NCI-H1694 (cell line): ENCODE measurements at regions not wholly inside any gene's neighbourhood (a gene's known extent, or its start where the extent isn't known, plus 50 kb on each side); places are given as distances from the start of the nearest gene placed in this dataset.
"Not testable (repeated sequence)": the region's sequence is repeated elsewhere in the genome, so short reads cannot be mapped to it uniquely, and the experiment has no call there.

ENCODE experiments used
- DNase-seq: peaks from one replicate; lab custom pipeline; 2025; lab: John Stamatoyannopoulos, UW

- DNase-seq: no peak
Observed at GRCh38 chr6:1001655-1002349, 308.9 kb upstream of the EXOC2 start.

GRCh38 chr6:999552-999951 lies 306.6 kb upstream of the EXOC2 start:
- DNase-seq: no peak

DNA sequence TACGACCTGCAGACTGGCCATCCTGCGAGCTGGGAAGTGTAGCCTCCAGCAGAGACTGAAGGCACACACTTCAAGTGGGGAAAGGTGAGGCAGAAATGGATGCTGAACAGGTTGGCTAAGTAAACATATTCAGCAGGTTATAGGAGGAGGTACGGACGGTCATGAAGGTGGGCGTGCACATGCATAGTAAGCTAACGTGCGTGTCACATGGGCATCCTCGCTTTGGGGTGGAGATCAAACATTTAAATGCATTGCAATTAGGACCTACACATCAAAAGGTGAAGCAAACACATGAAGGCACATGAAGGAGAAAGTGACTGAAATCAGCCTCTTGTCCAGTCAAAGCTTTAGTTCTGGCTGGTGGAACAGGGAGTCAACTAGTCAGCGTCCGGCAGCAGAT lies 305.6 kb upstream of the EXOC2 start:
- no peak for DNase-seq

GRCh38 chr6:996271-996852 lies 303.4 kb upstream of the EXOC2 start:
- no peak for DNase-seq

GRCh38 chr6:991192-991591 lies 298.3 kb upstream of the EXOC2 start:
- no peak for DNase-seq

DNA sequence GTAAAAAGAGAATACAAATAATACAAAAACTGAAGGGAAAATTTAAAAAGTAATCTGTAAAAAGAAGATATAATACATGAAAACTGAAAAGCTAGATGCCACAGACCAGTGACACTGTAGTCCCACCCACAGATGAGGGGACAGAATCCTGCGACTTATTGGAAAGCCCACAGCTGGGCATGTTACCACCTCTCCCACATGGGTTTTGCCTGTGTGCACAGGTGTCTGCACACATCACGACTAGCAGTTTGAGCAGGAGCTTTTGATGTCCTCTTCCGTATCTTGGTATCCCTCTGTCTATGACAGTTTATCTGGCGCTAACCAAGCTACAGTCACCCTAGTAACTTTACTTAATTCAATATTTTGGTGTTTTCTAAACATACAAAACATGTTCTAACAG lies 291.1 kb upstream of the EXOC2 start:
- no peak for DNase-seq

- no peak for DNase-seq
Observed at GRCh38 chr6:978937-979685, 286.2 kb upstream of the EXOC2 start.

DNA sequence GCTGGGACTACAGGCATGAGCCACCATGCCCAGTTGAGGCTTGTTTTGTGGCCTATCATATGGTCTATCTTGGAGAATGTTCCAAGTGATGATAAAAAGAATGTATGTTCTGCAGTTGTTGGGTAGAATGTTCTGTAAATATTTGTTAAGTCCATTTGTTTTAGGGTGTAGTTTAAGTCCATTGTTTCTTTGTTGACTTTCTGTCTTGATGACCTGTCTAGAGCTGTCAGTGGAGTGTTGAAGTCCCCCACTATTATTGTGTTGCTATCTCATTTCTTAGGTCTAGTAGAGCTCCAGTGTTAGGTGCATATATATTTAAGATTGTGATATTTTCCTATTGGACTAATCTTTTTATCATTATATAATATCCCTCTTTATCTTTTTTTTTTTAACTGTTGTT lies 284.3 kb upstream of the EXOC2 start:
- not testable (repeated sequence) for DNase-seq

DNA sequence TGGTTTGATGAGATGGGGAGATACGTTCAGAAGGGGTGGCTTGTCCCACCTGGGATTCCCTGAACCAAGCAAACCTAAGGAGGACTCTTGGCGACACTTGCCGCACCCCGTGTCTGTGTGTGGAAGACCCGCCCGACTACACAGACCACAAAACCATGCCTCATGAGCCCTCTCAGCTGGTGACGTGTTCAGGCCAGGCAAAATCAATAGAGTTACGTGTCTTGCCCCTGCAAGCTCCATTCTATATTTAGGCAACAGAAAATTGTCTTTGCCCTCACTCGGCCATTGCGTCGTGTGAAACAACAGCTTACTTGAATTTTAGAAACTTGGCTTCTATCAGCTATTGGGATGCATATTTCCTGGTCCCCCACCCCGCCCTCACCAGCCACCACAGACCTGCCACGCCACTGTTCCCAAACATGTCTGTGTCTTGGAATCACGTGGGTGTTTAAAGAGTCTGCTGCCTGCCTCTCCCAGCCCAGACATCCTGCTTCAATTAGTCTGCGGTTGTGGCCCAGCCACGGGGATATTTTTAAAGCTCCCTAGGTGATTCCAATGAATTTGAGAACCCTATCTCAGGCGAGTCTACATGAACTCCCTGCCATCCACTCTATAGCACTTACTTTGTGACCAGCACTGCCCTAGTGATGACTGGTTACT lies 279.2 kb upstream of the EXOC2 start:
- DNase-seq: no peak

DNA sequence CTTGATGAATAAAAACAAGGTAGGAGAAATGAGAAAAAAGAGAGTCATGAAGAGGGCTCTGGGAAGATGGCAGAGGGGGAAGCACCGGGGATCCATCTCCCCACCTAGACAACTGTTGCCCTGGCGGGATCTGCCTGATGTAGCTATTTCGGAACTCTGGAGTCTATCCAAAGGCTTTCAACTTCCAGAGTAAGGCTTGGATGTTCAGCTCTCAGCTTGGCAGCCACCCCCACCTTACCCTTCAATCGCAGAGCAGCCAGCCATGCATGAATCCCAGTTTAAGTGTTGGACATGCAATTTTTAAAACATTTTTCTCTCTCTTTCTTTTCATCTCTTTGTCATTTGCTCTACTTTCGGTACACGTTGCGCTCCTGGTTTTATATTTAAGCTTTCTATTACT lies 275.9 kb upstream of the EXOC2 start:
- DNase-seq: no peak

DNA sequence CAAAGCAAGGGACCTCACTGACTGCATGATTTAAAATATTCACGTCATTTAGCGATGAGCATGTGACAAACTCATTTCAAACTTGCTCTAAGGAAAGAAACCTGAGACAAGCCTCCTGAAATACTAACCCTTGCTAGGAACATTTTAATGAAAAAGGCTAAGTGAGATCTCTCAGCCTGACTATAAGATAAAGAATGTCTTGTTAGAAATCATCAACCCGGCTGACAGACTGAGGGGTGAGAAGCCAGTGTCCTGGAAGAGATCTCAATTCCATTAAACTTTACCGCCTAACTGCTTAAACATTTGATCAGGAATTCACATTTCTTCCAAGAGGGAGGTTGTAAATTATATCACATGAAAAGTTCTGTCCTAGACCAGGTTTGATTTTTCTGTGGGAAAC lies 274.8 kb upstream of the EXOC2 start:
- no peak for DNase-seq

DNA sequence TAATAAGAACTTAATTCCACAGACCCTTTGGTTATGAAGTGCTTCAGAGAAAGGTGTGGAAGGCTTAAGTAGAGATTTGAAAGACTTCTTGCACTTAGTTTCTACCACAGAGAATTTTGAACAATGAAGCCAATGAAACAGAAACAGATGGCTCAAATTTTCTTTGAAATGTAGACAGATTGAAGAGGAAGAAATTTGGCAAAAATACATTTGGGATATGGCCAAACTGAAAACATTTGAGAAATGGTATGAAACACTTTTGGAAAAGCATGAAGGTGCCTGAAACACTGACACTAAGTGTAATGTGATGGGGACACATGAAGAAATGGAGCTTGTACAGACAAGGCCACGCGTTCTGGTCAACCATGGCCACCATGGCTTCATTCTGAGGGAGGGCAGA lies 272.4 kb upstream of the EXOC2 start:
- no peak for DNase-seq

DNA sequence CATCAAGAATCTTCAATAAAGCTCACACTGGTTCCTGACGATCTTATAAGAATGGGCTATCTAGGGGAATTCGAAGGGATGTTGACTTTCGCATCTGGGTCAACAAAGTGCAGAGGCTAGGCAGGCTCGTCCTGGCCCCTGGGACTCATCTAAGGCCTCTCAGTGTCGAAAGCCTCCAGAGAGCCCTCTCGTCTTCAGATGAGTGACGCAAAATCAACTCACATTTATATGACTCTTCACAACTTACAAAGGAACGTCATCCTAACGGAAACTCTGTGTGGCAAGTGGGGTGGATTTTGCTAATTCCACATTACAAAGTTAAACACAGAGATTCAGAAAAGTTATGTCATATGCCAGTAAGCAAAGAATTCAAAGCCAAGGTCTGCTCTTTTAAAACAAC lies 270.5 kb upstream of the EXOC2 start:
- DNase-seq: no peak

GRCh38 chr6:961407-961960 lies 268.5 kb upstream of the EXOC2 start:
- DNase-seq: no peak

GRCh38 chr6:960356-960755 lies 267.4 kb upstream of the EXOC2 start:
- no peak for DNase-seq

DNA sequence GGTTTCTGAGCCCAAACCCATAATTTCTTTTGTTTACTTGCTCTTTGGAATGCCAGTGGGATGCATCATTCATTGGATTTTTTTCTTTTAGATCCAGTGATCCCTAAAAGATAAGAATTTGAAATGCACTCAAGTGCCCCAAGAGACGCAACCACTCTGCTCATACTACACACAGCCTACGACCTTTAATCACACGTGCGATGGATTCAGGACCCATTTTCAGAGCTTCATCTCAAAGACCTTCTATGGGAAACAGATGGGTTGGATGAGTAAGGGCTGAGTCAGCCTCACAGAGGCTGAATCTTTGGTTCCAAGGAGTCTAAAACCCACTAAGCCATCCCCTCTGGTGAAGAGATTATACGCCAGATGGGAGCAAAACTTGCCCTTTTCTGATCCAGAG lies 265.5 kb upstream of the EXOC2 start:
- DNase-seq: no peak

DNA sequence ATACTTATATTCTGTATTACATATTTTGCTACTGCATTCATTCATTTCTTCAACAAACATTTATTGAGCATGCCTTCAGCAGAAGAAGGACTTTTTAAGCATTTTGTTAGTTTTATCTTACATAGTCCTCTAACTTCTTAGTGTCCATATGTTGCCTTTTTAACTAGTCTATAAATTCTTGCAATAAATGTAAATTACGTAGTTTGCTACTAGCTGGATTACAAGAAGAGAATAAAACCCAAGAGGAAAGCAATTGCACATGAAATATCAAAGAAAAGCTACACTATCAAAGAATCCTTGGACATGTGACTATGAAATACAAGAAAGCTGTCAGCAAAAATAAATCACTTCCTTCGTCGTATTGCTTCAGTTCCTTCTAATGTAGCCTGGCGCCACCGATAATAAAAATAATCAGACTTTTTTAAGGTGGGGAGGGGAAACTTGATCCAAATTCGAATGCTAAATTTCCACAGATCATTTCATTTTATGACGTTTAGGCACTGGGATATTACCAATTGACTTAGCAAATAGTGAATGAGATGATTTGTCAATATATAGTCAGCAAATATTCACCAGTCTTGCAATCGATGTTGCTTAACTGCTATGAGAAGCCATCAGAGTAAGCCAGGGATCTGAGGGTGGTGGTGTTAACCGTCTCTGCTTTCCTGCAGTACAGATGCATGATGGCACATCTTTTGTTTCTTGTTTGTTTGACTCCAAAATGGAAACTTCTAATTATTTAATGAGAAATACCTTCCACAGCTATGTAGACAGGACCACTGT lies 258.7 kb upstream of the EXOC2 start:
- no peak for DNase-seq

GRCh38 chr6:947235-947934 lies 254.4 kb upstream of the EXOC2 start:
- no peak for DNase-seq

DNA sequence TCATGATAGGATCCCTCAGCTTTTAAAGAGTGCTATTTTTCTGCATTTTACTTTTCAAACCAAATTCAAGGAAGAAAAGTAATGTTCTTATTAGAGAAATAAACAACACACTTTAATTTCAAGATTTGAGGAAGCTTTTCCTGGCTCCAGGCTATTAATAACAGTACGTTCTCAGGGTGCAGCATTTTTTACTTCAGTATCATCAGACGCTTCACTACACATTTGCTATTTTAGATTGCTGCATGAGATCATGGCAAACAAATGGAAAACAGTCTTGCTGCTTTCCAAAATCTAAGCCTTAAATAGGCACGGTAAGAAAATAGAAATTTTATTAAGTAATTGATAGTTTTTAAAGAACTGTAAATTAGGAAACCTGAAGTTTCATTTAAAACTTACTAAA lies 253.6 kb upstream of the EXOC2 start:
- DNase-seq: no peak

- DNase-seq: no peak
Observed at GRCh38 chr6:939526-940252, 246.8 kb upstream of the EXOC2 start.

- DNase-seq: no peak
Observed at GRCh38 chr6:938916-939315, 246.0 kb upstream of the EXOC2 start.
